Calu3 (cell line): ENCODE measurements at regions not wholly inside any gene's neighbourhood (a gene's known extent, or its start where the extent isn't known, plus 50 kb on each side); places are given as distances from the start of the nearest gene placed in this dataset.
"Not testable (repeated sequence)": the region's sequence is repeated elsewhere in the genome, so short reads cannot be mapped to it uniquely, and the experiment has no call there.

Experiments
- BruUV-seq: library from RNA; stranded (reverse); fragments of 400-500 nt; replicated peaks from 2 replicates; lab custom pipeline; 2021; lab: Mats Ljungman, UMichigan
- CTCF ChIA-PET: fragments of 300-600 bp; sonication (Branson Sonifier 250); formaldehyde crosslinking; loops from one replicate; lab custom pipeline; 2022; ENCODE audit warnings: antibody characterized with exemption; lab: Charles Lee
- DNase-seq: peaks from one replicate; pipeline ENCODE4 v3.0.0; 2022
- H3K27ac Mint-ChIP-seq: one replicate; pipeline ENCODE4 v1.8.0; 2022; ENCODE audit warnings: mixed read lengths; ENCODE audit not compliant: unreplicated experiment
- H3K27me3 Mint-ChIP-seq: one replicate; pipeline ENCODE4 v1.8.0; 2022; ENCODE audit warnings: mixed read lengths; ENCODE audit not compliant: unreplicated experiment
- H3K36me3 Mint-ChIP-seq: one replicate; pipeline ENCODE4 v1.8.0; 2022; ENCODE audit warnings: mild to moderate bottlenecking, moderate library complexity, mixed read lengths; ENCODE audit not compliant: insufficient read depth, unreplicated experiment
- H3K4me1 Mint-ChIP-seq: one replicate; pipeline ENCODE4 v1.8.0; 2022; ENCODE audit warnings: mild to moderate bottlenecking, low read depth, mixed read lengths; ENCODE audit not compliant: unreplicated experiment
- H3K4me3 Mint-ChIP-seq: one replicate; pipeline ENCODE4 v1.8.0; 2022; ENCODE audit warnings: mild to moderate bottlenecking, low read depth, moderate library complexity, mixed read lengths; ENCODE audit not compliant: unreplicated experiment
- H3K9me3 Mint-ChIP-seq: one replicate; pipeline ENCODE4 v1.8.0; 2022; ENCODE audit warnings: low read depth, mixed read lengths; ENCODE audit not compliant: unreplicated experiment
- intact Hi-C: fragments of 100-400 bp; cut with micrococcal nuclease; formaldehyde crosslinking; loops from one replicate; pipeline ENCODE4 v1.10.0; 2022; ENCODE audit not compliant: unreplicated experiment
- TF ChIP-seq, protein P1 (sequence below): fragments of 200-600 bp; IDR thresholded peaks from one replicate; pipeline ENCODE4 v1.8.0; 2022; ENCODE audit warnings: antibody characterized with exemption; ENCODE audit not compliant: unreplicated experiment

DNA sequence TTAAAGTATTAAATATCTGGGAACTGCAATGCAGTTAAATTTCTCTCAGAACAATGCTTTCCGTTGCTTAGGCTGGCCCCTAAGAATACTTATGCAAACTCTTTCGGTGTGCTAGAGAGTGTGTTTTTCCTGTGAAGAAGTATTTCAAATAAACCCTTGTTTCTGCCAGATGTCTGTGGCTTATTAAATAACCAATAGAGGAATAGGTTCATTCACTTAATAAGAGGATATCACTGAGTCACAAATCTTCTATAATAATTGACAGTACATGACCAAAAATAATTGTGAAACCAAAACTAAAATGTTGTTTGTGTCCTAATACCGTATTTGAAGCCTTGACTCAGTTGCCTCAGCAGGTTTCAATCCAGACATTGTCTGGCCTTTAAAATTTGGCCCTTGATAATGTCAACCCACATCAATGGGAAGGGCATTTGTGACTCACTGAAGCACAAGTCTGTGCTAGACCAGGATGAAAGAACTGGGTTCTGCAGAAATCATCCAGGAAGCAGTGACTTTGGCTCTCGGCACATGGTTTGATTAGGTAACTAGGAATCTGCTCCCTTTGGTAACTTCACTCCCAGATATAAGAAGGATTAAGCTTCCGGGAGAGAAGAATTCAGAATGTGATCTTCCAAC, 104.2 kb upstream of the BARHL2 start:
- Mint-ChIP-seq H3K27ac (no peak overlapping the region), H3K4me3 (no peak overlapping the region), H3K27me3 (peaks cover 7% of the 10 kb centered on the region), H3K4me1 (no peaks in the 10 kb centered on the region), H3K9me3 (no peaks in the 10 kb centered on the region), H3K36me3 (no peaks in the 10 kb centered on the region)
- no TSS peak for BruUV-seq
- CTCF ChIA-PET = no interaction called here
- intact Hi-C loops = no loop called here
- DNase-seq = peak; percentile 9
- TF ChIP-seq, protein P1, sequence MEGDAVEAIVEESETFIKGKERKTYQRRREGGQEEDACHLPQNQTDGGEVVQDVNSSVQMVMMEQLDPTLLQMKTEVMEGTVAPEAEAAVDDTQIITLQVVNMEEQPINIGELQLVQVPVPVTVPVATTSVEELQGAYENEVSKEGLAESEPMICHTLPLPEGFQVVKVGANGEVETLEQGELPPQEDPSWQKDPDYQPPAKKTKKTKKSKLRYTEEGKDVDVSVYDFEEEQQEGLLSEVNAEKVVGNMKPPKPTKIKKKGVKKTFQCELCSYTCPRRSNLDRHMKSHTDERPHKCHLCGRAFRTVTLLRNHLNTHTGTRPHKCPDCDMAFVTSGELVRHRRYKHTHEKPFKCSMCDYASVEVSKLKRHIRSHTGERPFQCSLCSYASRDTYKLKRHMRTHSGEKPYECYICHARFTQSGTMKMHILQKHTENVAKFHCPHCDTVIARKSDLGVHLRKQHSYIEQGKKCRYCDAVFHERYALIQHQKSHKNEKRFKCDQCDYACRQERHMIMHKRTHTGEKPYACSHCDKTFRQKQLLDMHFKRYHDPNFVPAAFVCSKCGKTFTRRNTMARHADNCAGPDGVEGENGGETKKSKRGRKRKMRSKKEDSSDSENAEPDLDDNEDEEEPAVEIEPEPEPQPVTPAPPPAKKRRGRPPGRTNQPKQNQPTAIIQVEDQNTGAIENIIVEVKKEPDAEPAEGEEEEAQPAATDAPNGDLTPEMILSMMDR = no peak

DNA sequence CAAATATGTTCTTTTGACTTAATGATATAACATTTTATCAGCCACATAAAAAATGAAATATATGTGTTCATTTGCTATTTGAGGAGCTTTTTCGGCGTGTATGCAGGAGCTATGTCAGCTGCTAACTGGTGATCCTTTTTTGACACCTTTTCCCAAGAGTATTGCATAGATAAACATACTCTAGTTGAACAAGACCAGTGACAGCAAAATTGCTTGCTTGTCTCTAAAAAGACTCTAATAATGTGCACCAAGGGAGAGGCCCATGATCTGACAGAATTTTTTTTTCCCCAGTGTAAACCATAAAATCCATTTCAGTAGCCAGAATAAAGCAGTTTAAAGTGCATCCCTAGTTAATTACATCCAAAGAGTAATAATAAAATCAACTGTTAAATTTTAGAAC, 103.6 kb upstream of the BARHL2 start:
- Mint-ChIP-seq H3K36me3 (no peaks in the 10 kb centered on the region), H3K27ac (no peak overlapping the region), H3K4me3 (no peak overlapping the region), H3K4me1 (no peaks in the 10 kb centered on the region), H3K9me3 (no peaks in the 10 kb centered on the region), H3K27me3 (peaks cover 8% of the 10 kb centered on the region)
- intact Hi-C loops = no loop called here
- BruUV-seq = no TSS peak
- no peak for DNase-seq
- CTCF ChIA-PET = no interaction called here
- TF ChIP-seq, protein P1 = no peak

- DNase-seq = no peak
- no TSS peak for BruUV-seq
- CTCF ChIA-PET = no interaction called here
- Mint-ChIP-seq H3K9me3 (no peaks in the 10 kb centered on the region), H3K36me3 (no peaks in the 10 kb centered on the region), H3K4me3 (no peak overlapping the region), H3K27me3 (peaks cover 8% of the 10 kb centered on the region), H3K4me1 (no peaks in the 10 kb centered on the region), H3K27ac (no peak overlapping the region)
- intact Hi-C loops = loop anchor here (10.0 kb wide), 2 partner anchors 47 to 117 kb away; no protein-coding TSS in a partner anchor
- TF ChIP-seq, protein P1 = no peak
Measured at GRCh38 chr1:90817399-90817798, 100.3 kb upstream of the BARHL2 start.

- CTCF ChIA-PET, H3K27ac Mint-ChIP-seq, BruUV-seq, H3K27me3 Mint-ChIP-seq, H3K4me3 Mint-ChIP-seq, H3K9me3 Mint-ChIP-seq, DNase-seq, H3K36me3 Mint-ChIP-seq, H3K4me1 Mint-ChIP-seq: not testable (repeated sequence)
- intact Hi-C loops = loop anchor here (10.0 kb wide), 2 partner anchors 53 to 123 kb away; no protein-coding TSS in a partner anchor
Measured at GRCh38 chr1:90812237-90812636, 95.1 kb upstream of the BARHL2 start.

DNA sequence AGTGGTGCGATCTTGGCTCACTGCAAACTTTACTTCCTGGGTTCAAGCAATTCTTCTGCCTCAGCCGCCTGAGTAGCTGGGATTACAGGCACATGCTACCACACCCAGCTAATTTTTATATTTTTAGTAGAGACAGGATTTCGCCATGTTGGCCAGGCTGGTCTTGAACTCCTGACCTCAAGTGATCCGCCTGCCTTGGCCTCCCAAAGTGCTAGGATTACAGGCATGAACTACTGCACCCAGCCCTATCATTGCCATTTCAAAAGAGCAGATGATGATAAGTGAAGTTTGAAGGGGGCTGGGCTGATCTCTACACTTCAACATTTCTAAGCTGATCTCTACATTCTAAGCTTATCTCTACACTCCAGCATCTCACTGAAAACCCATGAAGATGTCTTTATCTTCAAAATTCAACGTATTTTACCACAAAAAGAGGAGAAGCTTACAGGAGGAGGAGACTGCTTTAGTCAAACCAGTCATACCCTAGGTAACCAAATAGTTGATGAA, 94.4 kb upstream of the BARHL2 start:
- H3K4me1 Mint-ChIP-seq, DNase-seq, H3K4me3 Mint-ChIP-seq, H3K36me3 Mint-ChIP-seq, CTCF ChIA-PET, H3K27me3 Mint-ChIP-seq, H3K27ac Mint-ChIP-seq, BruUV-seq, H3K9me3 Mint-ChIP-seq: not testable (repeated sequence)
- intact Hi-C loops = loop anchor here (10.0 kb wide), 2 partner anchors 53 to 123 kb away; no protein-coding TSS in a partner anchor
